ENCODE measurements at regions not wholly inside any gene's neighbourhood (a gene's known extent, or its start where the extent isn't known, plus 50 kb on each side); places are given as distances from the start of the nearest gene placed in this dataset.

DNA sequence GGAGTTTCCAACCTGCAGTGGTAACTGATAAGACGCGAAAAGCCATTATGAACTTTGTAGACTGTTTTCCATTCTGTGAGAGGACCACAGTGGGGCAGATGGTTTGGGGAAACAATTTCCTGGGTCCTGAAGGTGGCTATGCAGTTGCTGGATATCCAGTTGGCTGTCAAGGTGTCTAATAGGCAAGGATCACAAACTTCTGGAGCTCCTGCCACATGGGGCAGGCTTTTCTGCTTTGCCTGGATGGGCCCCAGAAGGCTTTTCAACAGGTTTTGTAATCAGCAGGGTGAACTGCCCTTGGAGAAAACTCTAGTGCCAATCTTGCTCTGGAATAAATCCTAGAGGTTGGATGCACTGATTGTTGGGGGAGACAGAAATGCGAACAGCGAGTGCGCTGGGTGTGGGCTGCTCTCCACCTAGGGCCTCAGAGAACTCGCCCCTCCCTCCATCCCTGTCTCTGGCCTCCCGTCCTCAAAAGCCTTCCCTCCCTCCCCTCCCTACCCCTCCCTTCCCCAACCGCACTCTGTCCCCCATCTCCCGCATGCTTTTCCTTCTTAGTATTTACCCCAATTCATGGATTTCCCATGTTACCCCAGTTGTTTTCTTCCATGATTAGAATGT, 210.3 kb upstream of the USP24 start:
- no peak for TF ChIP-seq CTCF (IDR thresholded peaks at IDR 0.05)
- no peak for TF ChIP-seq POLR2A (IDR thresholded peaks at IDR 0.05)
- TF ChIP-seq POLR2AphosphoS5 (IDR thresholded peaks at IDR 0.05) = no peak

Measured in prostate gland (tissue), 2 donors.